ENCODE measurements at regions not wholly inside any gene's neighbourhood (a gene's known extent, or its start where the extent isn't known, plus 50 kb on each side); places are given as distances from the start of the nearest gene placed in this dataset.

DNA sequence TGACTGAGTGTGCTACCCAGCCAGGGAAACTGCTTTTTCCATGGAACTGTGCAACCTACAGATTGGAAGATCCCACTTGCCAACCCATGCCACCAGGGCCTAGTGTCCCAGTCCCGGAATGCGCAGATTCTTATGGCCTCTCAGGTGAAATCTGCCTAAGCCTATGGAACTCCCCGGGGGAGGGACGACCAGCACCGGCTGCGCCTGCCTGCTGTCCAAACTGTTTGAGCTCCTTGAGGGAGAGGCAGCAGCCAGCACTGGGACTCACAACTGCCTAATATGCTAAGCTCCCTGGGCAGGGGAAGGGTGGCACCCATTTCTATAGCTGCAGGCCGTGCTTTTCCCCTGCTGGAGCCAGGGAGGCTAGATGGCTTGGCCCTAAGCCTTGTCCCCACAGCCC lies 92.5 kb upstream of the GZMB start:
- no peak for TF ChIP-seq FOXK2 (IDR thresholded peaks at IDR 0.05)
- no peak for TF ChIP-seq CTBP1 (IDR thresholded peaks at IDR 0.05; ENCODE audit: borderline replicate concordance)
- no peak for TF ChIP-seq SP1 (IDR thresholded peaks at IDR 0.05)
- TF ChIP-seq HDGF (IDR thresholded peaks at IDR 0.05; ENCODE audit: borderline replicate concordance), result no peak
- no peak for TF ChIP-seq FOXM1 (IDR thresholded peaks at IDR 0.05; ENCODE audit: borderline replicate concordance)
- TF ChIP-seq ELF4 (IDR thresholded peaks at IDR 0.05), result no peak
- no peak for TF ChIP-seq SUZ12 (IDR thresholded peaks at IDR 0.05)
- TF ChIP-seq BHLHE40 (IDR thresholded peaks at IDR 0.05; ENCODE audit: borderline replicate concordance), result no peak
- no peak for TF ChIP-seq L3MBTL2 (conservative IDR thresholded peaks at IDR 0.05)
- TF ChIP-seq, protein P1, sequence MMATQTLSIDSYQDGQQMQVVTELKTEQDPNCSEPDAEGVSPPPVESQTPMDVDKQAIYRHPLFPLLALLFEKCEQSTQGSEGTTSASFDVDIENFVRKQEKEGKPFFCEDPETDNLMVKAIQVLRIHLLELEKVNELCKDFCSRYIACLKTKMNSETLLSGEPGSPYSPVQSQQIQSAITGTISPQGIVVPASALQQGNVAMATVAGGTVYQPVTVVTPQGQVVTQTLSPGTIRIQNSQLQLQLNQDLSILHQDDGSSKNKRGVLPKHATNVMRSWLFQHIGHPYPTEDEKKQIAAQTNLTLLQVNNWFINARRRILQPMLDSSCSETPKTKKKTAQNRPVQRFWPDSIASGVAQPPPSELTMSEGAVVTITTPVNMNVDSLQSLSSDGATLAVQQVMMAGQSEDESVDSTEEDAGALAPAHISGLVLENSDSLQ (IDR thresholded peaks at IDR 0.05), result no peak
- no peak for TF ChIP-seq TARDBP (IDR thresholded peaks at IDR 0.05)
- no peak for TF ChIP-seq NFRKB (IDR thresholded peaks at IDR 0.05)
- no peak for TF ChIP-seq ZNF384 (IDR thresholded peaks at IDR 0.05)
